ENCODE measurements at regions not wholly inside any gene's neighbourhood (a gene's known extent, or its start where the extent isn't known, plus 50 kb on each side); places are given as distances from the start of the nearest gene placed in this dataset.

DNA sequence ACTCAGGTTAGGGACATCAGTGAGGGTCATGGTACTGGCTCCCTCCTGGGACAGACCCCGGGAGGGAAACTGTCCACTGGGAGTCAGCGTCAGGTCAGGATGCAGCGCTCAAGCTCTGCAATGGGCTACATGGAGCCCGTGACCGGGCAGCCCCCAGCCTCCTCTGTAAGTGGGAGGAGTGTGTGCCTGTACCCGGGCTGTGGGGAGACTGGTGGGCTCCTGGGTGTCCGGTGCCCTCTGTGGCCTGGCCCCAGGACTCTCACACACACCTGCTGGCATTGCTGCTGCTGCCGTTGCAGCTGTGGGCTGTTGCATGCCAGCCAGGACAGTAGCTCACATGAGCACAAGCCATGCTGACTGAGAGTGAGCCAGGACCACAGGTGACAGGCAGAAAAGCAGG lies 630.3 kb downstream of the TBC1D22A start:
- DNase-seq (ENCODE audit: low read depth, low spot score) = no peak

DNA sequence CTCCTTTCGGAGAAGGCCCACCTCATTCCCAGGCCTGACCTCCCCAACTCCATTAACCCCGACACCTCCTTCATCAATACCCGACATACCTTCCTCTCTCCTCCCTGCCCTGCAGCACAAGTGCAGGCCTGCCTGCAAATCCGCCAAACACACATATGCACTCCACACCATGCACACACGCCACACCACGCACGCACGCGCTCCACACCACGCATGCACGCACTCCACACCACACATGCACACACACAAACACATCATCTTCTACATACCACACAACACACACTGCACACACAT lies 629.6 kb downstream of the TBC1D22A start:
- DNase-seq (ENCODE audit: low read depth, low spot score) = no peak

GRCh38 chr22:47391169-47392053 lies 629.0 kb downstream of the TBC1D22A start:
- no peak for DNase-seq (ENCODE audit: low read depth, low spot score)

GRCh38 chr22:47390026-47390970 lies 627.8 kb downstream of the TBC1D22A start:
- DNase-seq (ENCODE audit: low read depth, low spot score) = no peak

DNA sequence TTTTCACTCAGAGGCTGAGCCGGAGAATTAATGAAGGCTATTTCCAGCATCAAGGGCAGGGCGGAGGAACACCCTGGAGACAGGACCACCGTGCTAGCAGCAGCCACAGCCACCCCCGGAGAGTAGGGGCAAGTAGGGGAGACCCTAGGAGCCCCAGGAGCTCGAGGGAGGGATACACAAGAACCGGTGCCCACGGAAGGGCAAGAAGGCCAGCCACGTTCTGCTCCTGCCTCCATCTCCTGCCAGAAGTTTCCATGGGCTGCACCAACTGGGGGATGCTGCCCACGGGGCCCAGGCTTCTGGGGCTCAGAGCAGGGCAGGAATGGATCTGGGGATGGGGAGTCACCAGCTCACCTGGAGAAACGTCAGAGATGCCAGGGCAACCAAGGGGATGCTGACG lies 626.8 kb downstream of the TBC1D22A start:
- no peak for DNase-seq (ENCODE audit: low read depth, low spot score)

- no peak for DNase-seq (ENCODE audit: low read depth, low spot score)
Measured at GRCh38 chr22:47388778-47389177, 626.3 kb downstream of the TBC1D22A start.

GRCh38 chr22:47388331-47388730 lies 625.9 kb downstream of the TBC1D22A start:
- no peak for DNase-seq (ENCODE audit: low read depth, low spot score)

DNA sequence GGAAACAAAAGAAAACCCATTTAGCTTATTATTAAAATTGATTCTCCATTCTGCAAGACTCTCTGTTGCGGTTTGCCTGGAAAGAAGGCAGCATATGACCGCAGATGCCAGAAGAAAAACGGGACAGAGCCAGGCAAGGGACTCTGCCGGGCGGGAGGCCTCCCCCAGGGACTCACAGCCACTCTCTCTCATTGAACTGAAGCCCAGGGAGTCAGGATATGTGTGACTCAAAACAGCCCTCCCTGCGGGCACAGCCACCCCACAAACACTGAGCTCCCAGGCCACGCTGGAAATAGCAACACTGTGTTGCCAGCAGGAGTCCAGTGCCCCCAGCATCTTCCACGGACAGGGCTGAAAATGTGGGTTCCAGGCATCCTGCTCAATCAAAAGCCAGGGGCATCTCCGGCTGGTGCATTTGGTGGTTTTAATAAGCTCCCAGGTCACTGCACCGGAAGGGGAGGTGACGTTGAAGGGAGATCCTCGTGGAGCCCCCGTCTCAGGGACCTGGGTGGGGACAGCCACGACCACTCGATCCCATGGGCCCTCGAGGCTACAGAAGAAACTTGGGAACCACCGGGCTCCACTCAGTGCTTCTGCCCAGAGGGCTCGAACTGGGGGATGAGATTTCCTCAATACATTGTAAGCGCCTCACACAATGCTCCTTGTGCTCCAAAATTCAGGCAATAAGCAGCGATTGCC lies 624.5 kb downstream of the TBC1D22A start:
- no peak for DNase-seq (ENCODE audit: low read depth, low spot score)

GRCh38 chr22:47384977-47385376 lies 622.5 kb downstream of the TBC1D22A start:
- no peak for DNase-seq (ENCODE audit: low read depth, low spot score)

DNA sequence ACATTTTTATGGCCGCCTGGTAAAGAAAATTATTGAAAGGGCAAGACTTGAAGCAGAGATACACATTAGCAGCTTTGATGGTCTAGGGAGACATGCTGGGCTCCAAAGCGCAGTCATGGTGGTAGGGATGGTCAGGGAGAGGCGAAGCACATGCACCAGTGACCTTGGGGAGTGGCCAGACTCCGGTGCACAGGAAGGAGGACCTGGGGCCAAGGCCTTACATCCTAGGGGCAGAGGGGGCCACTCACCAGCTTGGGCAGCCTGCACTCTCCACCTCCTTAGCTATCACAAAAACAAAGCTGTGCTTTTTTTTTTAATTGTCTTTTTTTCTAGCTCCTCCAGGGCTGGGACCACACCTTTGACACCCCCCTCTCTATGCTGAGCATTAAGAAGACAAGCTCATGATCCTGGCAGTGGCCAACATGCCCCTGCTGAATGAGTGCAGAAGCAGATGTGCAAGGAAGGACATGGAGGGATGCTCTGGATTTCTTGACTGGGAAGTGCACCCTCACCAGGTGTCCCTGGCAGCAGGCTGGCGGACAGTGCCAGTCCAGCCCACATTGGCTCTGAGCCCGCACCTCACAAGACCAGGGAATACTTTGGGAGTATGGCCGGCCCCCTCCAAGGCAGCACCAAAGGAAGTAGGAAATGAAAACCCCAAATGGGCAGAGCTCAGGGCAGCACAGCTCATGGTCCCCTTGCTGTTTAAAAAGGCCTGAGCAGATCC lies 619.9 kb downstream of the TBC1D22A start:
- no peak for DNase-seq (ENCODE audit: low read depth, low spot score)

- DNase-seq (ENCODE audit: low read depth, low spot score) = no peak
Measured at GRCh38 chr22:47381240-47381639, 618.8 kb downstream of the TBC1D22A start.

DNA sequence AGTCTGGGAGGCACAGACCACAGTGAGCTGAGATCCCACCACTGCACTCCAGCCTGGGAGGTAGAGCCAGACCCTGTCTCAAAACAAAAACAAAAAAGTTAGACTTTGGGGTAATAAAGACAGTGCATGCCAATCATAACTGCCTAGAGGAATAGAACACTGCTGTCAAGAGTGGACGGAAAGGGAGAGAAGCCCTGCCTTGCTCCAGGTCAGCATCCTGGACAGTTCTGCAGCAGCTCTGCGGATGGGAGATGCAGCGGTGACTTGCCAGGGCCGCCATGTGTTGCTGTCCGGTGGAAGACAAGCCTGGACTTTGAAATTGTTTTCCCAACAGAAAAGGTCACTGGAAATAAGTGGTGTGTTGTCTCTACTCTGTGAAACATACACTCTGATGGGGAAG lies 618.2 kb downstream of the TBC1D22A start:
- no peak for DNase-seq (ENCODE audit: low read depth, low spot score)

- DNase-seq (ENCODE audit: low read depth, low spot score) = no peak
Measured at GRCh38 chr22:47379037-47379436, 616.6 kb downstream of the TBC1D22A start.

DNA sequence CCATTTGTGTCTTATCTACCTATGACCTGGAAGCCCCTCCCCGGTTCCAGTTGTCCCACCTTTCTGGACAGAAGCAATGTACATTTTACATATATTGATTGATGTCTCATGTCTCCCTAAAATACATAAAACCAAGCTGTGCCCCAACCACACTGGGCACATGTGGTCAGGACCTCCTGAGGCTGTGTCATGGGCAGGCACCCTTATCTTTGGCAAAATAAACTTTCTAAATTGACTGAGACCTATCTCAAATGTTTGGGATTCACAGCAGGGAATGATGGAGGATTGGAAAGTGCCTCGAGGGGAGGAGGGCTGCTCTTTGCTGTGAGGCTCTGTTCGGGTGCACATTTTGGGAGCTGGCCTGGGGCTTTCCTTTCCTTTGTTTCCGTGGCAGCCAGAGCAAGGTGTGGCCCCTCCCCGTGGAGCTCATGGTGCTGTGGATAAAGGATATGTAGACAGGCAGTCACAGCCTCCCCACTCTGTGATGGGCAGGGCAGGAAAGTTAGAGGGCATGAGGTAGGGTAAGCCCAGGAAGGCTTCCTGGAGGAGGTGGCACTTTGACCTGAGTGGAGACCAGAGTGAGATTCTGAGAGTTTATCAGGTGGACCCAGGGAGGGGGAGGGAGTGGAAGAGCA lies 615.6 kb downstream of the TBC1D22A start:
- no peak for DNase-seq (ENCODE audit: low read depth, low spot score)

DNA sequence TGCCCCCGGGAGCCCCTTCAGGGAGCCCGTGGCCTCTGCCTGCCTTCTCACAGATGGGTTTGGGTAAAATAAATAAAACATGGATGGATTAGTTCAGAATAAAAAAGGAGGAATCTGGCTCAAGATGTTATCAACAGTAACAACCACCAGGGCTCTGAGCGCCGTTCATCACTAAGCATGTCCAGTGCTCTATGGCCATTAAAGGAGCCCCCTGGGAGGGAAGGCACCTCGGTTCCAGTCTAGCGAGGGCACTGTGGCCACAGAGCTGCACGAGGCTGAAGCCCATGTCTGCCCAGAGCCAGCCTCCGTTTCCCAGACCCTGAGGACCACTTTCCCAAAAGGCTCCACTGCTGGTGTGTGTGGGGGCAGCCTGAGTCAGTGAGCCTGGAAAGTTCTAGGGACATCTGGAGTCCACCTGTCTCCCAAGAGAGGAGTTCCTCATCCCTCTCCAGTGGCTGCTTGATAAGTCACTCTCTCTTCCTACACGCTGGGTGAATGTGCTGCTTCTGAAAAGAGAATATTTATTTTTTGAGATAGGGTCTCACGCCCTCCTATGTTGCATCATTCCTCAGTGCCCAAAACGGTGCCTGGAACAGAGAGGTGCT lies 614.6 kb downstream of the TBC1D22A start:
- no peak for DNase-seq (ENCODE audit: low read depth, low spot score)

GRCh38 chr22:47376322-47376700 lies 613.9 kb downstream of the TBC1D22A start:
- no peak for DNase-seq (ENCODE audit: low read depth, low spot score)

DNA sequence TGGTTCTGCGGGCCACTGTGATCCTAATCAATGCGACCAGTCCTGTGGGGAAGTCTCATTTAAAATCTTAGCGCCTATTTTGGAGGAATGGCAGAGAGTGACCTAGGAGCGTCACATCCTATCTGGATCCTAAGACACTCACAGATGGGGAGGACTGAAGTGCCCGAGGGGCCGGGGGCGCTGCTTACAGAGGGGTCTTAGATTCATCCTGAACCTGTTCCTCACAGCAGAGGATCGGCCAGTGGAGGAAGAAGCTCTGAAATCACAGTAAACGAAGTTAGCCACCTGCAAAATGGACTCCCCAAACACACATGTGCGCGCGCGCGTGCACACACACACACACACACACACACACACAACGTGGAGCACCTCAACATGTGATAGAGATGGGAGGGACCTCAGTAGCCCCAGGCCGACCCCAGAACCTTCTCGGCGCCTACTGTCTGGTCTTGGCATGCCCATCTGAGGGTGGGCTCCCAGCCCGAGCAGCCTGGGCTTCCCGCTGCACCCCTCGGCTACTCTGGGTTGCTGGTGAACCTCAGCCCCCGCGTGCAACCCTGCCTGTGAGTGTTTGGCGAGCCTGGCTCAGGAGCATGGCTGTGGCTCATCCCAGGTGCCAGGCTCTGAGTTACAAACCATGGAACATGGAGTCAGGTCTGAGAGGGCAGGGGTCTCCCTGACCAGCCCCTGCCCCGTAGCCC lies 613.3 kb downstream of the TBC1D22A start:
- no peak for DNase-seq (ENCODE audit: low read depth, low spot score)

DNA sequence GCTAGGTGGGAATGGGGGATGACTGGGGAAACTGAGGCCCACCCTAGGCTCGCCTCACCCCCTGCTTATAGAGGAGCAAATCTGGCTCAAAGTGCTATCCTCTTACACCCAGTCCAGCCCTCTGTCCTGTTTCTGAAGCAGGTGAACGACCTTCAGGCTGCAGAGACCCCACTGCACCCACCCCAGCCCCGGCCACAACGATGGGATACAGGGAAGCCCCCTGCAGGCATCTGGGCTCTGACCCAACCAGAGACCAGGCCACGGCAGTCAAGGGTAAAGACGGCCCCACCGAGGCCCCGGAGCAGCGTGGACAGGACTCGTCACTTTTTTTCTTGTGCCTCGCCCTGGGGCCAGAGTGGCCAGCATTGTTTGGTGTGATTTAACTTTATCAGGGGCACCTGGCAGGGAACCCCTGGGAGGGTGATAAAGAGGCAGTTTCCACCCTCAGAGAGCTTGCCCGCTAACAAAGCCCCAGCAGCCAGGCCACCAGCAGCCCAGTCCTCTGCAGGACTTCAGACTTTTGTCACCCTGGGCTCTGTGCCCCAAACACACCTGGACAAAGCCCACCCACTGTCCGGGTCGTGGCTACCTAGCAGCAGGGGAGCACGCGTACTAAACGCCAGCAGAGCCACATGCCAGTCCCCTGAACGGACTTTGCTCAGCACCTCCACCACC lies 612.6 kb downstream of the TBC1D22A start:
- DNase-seq (ENCODE audit: low read depth, low spot score) = no peak

- DNase-seq (ENCODE audit: low read depth, low spot score) = no peak
Measured at GRCh38 chr22:47374273-47374771, 611.9 kb downstream of the TBC1D22A start.
